DOHH2 (cell line): ENCODE measurements at regions not wholly inside any gene's neighbourhood (a gene's known extent, or its start where the extent isn't known, plus 50 kb on each side); places are given as distances from the start of the nearest gene placed in this dataset.

ENCODE experiments used
- H3F3A ChIP-seq: fragments of 200-600 bp; sonication (generic), shearing (Covaris generic); 2 replicates; pipeline ENCODE4 v1.6.0; 2016; ENCODE audit warnings: antibody characterized with exemption, mild to moderate bottlenecking; ENCODE audit not compliant: control insufficient read depth, insufficient read depth
- H3K27ac ChIP-seq: fragments of 200-600 bp; sonication (generic); 2 replicates; pipeline ENCODE4 v1.5.1; 2014; ENCODE audit warnings: low read depth, mild to moderate bottlenecking, low read length, moderate library complexity
- H3K27me3 ChIP-seq: fragments of 200-600 bp; sonication (generic); 2 replicates; pipeline ENCODE4 v1.6.1; 2014; ENCODE audit warnings: mild to moderate bottlenecking, low read length, mixed read lengths; ENCODE audit not compliant: control insufficient read depth
- H3K36me3 ChIP-seq: fragments of 200-600 bp; sonication (generic); 2 replicates; pipeline ENCODE4 v1.6.1; 2014; ENCODE audit warnings: mild to moderate bottlenecking, low read length, moderate library complexity, mixed read lengths; ENCODE audit not compliant: control insufficient read depth
- H3K4me1 ChIP-seq: fragments of 200-600 bp; sonication (generic); 2 replicates; pipeline ENCODE4 v1.6.1; 2014; ENCODE audit warnings: mild to moderate bottlenecking, low read length, mixed read lengths; ENCODE audit not compliant: control insufficient read depth
- H3K4me2 ChIP-seq: fragments of 200-600 bp; sonication (generic); 2 replicates; pipeline ENCODE4 v1.6.0; 2014; ENCODE audit warnings: mild to moderate bottlenecking, low read length, moderate library complexity
- H3K4me3 ChIP-seq: fragments of 200-600 bp; sonication (generic); 2 replicates; pipeline ENCODE4 v1.5.1; 2014; ENCODE audit warnings: mild to moderate bottlenecking, low read length, mixed read lengths
- H3K79me2 ChIP-seq: fragments of 200-600 bp; sonication (generic); 2 replicates; pipeline ENCODE4 v1.6.1; 2014; ENCODE audit warnings: mild to moderate bottlenecking, low read length, mixed read lengths; ENCODE audit not compliant: control insufficient read depth
- H3K9me2 ChIP-seq: fragments of 200-600 bp; sonication (generic); replicated peaks from 2 replicates; pipeline ENCODE4 v1.6.1; 2014; ENCODE audit warnings: mild to moderate bottlenecking, low read length, mixed read lengths; ENCODE audit not compliant: control insufficient read depth
- H3K9me3 ChIP-seq: fragments of 200-600 bp; sonication (generic); 2 replicates; pipeline ENCODE4 v1.6.1; 2014; ENCODE audit warnings: antibody characterized with exemption, low read length, mixed read lengths; ENCODE audit not compliant: control insufficient read depth, insufficient read depth
- H4K20me1 ChIP-seq: fragments of 200-600 bp; sonication (generic); 2 replicates; pipeline ENCODE4 v1.6.0; 2014; ENCODE audit warnings: low read depth, mild to moderate bottlenecking, antibody characterized with exemption, low read length, moderate library complexity; ENCODE audit not compliant: control insufficient read depth, insufficient read depth
- EZH2phosphoT487 ChIP-seq: fragments of 200-600 bp; sonication (generic); IDR thresholded peaks from 2 replicates; pipeline ENCODE4 v1.6.1; 2017; ENCODE audit warnings: borderline replicate concordance, mild to moderate bottlenecking, antibody characterized with exemption, low read length, moderate library complexity, mixed read lengths
- TF ChIP-seq, protein P1 (sequence below): fragments of 200-600 bp; sonication (generic); IDR thresholded peaks from one replicate; pipeline ENCODE4 v1.5.1; 2014; ENCODE audit warnings: antibody characterized with exemption, mild to moderate bottlenecking, low read depth, low read length; ENCODE audit not compliant: poor library complexity, severe bottlenecking

DNA sequence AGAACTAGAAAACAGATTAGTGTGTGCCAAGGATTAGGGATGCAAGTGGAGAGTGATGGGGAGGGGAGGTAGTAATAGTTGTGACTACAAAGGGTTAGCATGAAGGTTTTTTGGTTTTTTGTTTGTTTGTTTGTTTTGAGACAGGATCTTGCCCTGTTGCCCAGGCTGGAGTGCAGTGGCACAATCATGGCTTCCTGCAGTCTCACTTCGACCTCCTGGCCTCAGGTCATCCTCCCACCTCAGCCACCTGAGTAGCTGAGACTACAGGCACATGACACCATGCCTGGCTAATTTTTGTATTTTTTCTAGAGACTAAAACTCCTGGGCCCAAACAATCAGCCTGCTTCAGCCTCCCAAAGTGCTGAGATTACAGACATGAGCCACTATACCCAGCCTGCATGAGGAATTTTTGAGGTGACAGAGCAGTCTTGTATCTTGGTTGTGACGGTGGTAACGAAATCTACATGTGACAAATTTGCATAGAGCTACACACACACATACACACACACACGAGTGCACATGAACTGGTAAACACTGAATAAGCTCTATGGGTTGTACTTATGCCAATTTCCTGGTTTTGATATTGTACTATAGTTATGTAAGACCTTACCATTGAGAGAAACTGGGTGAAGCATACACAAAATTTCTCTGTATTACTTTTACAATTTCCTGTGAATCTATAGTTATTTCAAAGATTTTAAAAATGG lies 59.6 kb upstream of the TOM1L1 start:
- Histone ChIP-seq H4K20me1 (no peaks in the 10 kb centered on the region), H3K4me3 (no peak overlapping the region), H3K4me2 (no peak overlapping the region), H3K9me3 (peaks cover 4% of the 10 kb centered on the region; the same call in 1 of the 2 replicates), H3K79me2 (no peaks in the 10 kb centered on the region), H3K4me1 (no peaks in the 10 kb centered on the region), H3K36me3 (no peaks in the 10 kb centered on the region), H3K9me2 (no peaks in the 10 kb centered on the region), H3K27me3 (no peaks in the 10 kb centered on the region), H3K27ac (no peak overlapping the region), H3F3A (no peaks in the 10 kb centered on the region)
- TF ChIP-seq EZH2phosphoT487 = no peak
- TF ChIP-seq, protein P1, sequence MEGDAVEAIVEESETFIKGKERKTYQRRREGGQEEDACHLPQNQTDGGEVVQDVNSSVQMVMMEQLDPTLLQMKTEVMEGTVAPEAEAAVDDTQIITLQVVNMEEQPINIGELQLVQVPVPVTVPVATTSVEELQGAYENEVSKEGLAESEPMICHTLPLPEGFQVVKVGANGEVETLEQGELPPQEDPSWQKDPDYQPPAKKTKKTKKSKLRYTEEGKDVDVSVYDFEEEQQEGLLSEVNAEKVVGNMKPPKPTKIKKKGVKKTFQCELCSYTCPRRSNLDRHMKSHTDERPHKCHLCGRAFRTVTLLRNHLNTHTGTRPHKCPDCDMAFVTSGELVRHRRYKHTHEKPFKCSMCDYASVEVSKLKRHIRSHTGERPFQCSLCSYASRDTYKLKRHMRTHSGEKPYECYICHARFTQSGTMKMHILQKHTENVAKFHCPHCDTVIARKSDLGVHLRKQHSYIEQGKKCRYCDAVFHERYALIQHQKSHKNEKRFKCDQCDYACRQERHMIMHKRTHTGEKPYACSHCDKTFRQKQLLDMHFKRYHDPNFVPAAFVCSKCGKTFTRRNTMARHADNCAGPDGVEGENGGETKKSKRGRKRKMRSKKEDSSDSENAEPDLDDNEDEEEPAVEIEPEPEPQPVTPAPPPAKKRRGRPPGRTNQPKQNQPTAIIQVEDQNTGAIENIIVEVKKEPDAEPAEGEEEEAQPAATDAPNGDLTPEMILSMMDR = no peak

DNA sequence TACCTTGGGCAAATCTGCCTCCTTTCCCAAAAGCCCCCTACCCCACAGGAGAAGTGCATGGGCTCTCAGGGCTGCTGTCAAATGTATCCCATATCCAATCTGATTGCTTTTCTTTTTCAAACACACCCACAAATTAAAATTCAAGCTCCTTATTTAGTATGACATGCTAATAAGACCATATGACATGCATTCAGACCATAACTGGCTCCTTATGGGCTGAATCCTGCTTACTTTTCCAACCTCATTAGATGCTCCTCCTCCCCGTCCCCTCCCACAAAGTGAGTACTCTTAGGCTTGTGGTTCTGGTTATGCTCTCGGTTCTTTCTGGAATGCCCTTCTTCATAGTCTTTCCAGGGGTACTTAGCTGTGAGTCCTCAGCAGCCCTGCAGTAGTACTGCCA lies 59.0 kb upstream of the TOM1L1 start:
- Histone ChIP-seq H3K9me3 (peaks cover under 1% of the 10 kb centered on the region; the same call in 1 of the 2 replicates), H3K4me3 (no peak overlapping the region)
- no peak for TF ChIP-seq EZH2phosphoT487
- TF ChIP-seq, protein P1 = no peak

DNA sequence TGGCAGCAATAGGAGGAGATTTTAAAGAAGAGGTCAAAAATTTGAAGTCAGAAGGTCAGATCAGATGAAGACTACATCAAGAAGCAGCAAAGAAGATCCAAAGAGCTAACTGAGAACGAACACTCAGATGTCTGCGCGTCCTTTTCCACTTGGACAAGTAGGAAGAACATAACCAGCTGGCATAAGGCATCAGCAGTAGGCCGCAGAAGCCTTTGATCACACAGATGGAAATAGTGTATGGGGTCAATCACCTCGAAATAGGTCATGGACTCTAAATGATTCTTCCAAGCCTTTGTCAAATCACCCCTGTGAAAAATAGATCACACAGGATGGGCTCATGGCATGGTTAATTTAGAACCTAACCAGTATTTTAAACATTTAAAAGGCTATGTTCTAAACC lies 56.4 kb upstream of the TOM1L1 start:
- Histone ChIP-seq H3K4me1 (no peaks in the 10 kb centered on the region), H3K9me3 (no peaks in the 10 kb centered on the region), H3K27ac (no peak overlapping the region), H3K79me2 (no peaks in the 10 kb centered on the region), H4K20me1 (no peaks in the 10 kb centered on the region), H3K4me3 (no peak overlapping the region), H3F3A (no peaks in the 10 kb centered on the region), H3K36me3 (no peaks in the 10 kb centered on the region), H3K4me2 (no peak overlapping the region), H3K27me3 (no peaks in the 10 kb centered on the region), H3K9me2 (no peaks in the 10 kb centered on the region)
- no peak for TF ChIP-seq EZH2phosphoT487

More for the DNA sequence above, 59.0 kb upstream of the TOM1L1 start:
- Histone ChIP-seq H3K4me1 (no peaks in the 10 kb centered on the region), H3F3A (no peaks in the 10 kb centered on the region), H3K27me3 (no peaks in the 10 kb centered on the region), H3K9me2 (no peaks in the 10 kb centered on the region), H3K36me3 (no peaks in the 10 kb centered on the region), H3K27ac (no peak overlapping the region), H3K4me2 (no peak overlapping the region), H3K79me2 (no peaks in the 10 kb centered on the region), H4K20me1 (no peaks in the 10 kb centered on the region)

DNA sequence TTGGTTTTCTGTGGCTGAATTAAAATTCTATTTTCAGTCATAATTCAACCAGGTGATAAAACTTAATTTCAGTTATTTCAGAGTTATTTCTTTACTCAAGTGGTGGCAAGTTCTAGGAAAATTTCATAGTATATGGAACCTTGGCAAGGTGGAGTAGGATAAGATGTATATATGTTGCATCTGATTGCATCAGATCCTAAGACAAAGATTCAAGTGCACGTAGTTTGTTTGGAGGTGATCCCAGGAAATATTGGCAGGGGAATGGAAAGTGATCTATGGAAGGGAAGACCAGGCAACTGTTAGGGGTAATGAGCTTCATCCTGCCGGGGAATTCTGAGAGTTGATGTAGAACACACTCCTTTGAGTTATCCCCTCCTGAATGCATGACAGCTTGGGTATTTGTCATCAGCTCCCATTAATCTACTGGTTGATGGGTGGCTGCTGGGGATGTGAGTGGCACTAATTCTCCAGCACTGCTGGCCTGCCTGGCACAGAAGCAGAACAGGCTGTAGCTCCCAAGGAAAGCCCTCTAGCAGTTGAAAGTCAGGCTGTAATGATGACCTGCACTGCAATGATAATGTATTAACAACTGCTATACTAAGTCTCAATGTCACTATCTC lies 52.2 kb upstream of the TOM1L1 start:
- TF ChIP-seq, protein P1 = no peak
- no peak for TF ChIP-seq EZH2phosphoT487
- H3K4me2 ChIP-seq = no peak overlapping the region
- no peak overlapping the region for H3K27ac ChIP-seq
- no peaks in the 10 kb centered on the region for H4K20me1 ChIP-seq
- H3K36me3 ChIP-seq = no peaks in the 10 kb centered on the region
- no peaks in the 10 kb centered on the region for H3F3A ChIP-seq
- H3K4me3 ChIP-seq = no peak overlapping the region
- H3K79me2 ChIP-seq = no peaks in the 10 kb centered on the region
- H3K9me2 ChIP-seq = no peaks in the 10 kb centered on the region
- no peaks in the 10 kb centered on the region for H3K27me3 ChIP-seq
- H3K4me1 ChIP-seq = no peaks in the 10 kb centered on the region
- no peaks in the 10 kb centered on the region for H3K9me3 ChIP-seq
